Colonic mucosa (tissue), 4 donors: ENCODE measurements at regions not wholly inside any gene's neighbourhood (a gene's known extent, or its start where the extent isn't known, plus 50 kb on each side); places are given as distances from the start of the nearest gene placed in this dataset.

ENCODE experiments used
- DNase-seq: peaks from one replicate; pipeline ENCODE4 v3.0.0-alpha.2; 2020
- H3K27ac ChIP-seq: fragments of 200-600 bp; one replicate; pipeline ENCODE4 v1.8.0; 2021
- H3K27me3 ChIP-seq: fragments of 200-600 bp; one replicate; pipeline ENCODE4 v1.8.0; 2021
- H3K36me3 ChIP-seq: fragments of 200-600 bp; one replicate; pipeline ENCODE4 v1.8.0; 2021
- H3K4me1 ChIP-seq: fragments of 200-600 bp; one replicate; pipeline ENCODE4 v1.8.0; 2021; ENCODE audit warnings: mild to moderate bottlenecking
- H3K4me3 ChIP-seq: fragments of 200-600 bp; one replicate; pipeline ENCODE4 v1.8.0; 2021
- H3K9ac ChIP-seq, 2 donors: one replicate each; pipeline ENCODE4 v1.7.0; 2013; ENCODE audit warnings: control low read depth in 2 of 2, low read depth in 2 of 2, low read length in 2 of 2
- H3K9me3 ChIP-seq: fragments of 200-600 bp; one replicate; pipeline ENCODE4 v1.8.0; 2021
- CTCF ChIP-seq: fragments of 200-600 bp; IDR thresholded peaks from one replicate; pipeline ENCODE4 v1.8.0; 2022; ENCODE audit warnings: antibody characterized with exemption, mild to moderate bottlenecking
- intact Hi-C: fragments of 100-400 bp; cut with DNase I; formaldehyde crosslinking; loops from one replicate; pipeline ENCODE4 v1.14.1; 2022
- donor health status: healthy.
- donor health status: DM: no; HTN: no; CAD: no.
- donor health status: DM: no; HTN: no; CAD: no.

- no peak overlapping the region for H3K4me3 ChIP-seq
- H3K36me3 ChIP-seq, result no peaks in the 10 kb centered on the region
- no peak for DNase-seq
- H3K27ac ChIP-seq, result no peak overlapping the region
- H3K4me1 ChIP-seq, result no peaks in the 10 kb centered on the region
- no peaks in the 10 kb centered on the region for H3K27me3 ChIP-seq
- no peaks in the 10 kb centered on the region for H3K9me3 ChIP-seq
- TF ChIP-seq CTCF, result no peak
- no peak overlapping the region for H3K9ac ChIP-seq
- intact Hi-C loops, result no loop called here
These were observed 217.3 kb downstream of the SPANXN1 start for GRCh38 chrX:145464650-145465049.

- Histone ChIP-seq H3K4me3 (no peak overlapping the region), H3K36me3 (no peaks in the 10 kb centered on the region), H3K27me3 (no peaks in the 10 kb centered on the region), H3K9ac (no peak overlapping the region), H3K9me3 (no peaks in the 10 kb centered on the region), H3K27ac (no peak overlapping the region), H3K4me1 (no peaks in the 10 kb centered on the region)
- no peak for DNase-seq
- no peak for TF ChIP-seq CTCF
- intact Hi-C loops, result no loop called here
These were observed 228.4 kb downstream of the SPANXN1 start for GRCh38 chrX:145475725-145476124.

GRCh38 chrX:145484740-145485139, 237.4 kb downstream of the SPANXN1 start:
- Histone ChIP-seq H3K9ac (no peak overlapping the region), H3K27me3 (no peaks in the 10 kb centered on the region), H3K4me1 (no peaks in the 10 kb centered on the region), H3K36me3 (no peaks in the 10 kb centered on the region), H3K27ac (no peak overlapping the region), H3K9me3 (no peaks in the 10 kb centered on the region), H3K4me3 (no peak overlapping the region)
- intact Hi-C loops, result no loop called here
- no peak for DNase-seq
- no peak for TF ChIP-seq CTCF

GRCh38 chrX:145502670-145503069, 255.4 kb downstream of the SPANXN1 start:
- Histone ChIP-seq H3K27me3 (no peaks in the 10 kb centered on the region), H3K27ac (no peak overlapping the region), H3K4me3 (no peak overlapping the region), H3K9me3 (no peaks in the 10 kb centered on the region), H3K36me3 (no peaks in the 10 kb centered on the region), H3K9ac (no peak overlapping the region), H3K4me1 (no peaks in the 10 kb centered on the region)
- DNase-seq, result no peak
- no peak for TF ChIP-seq CTCF
- intact Hi-C loops, result no loop called here

GRCh38 chrX:145506214-145506613, 258.9 kb downstream of the SPANXN1 start:
- Histone ChIP-seq H3K4me3 (no peak overlapping the region), H3K27me3 (no peaks in the 10 kb centered on the region), H3K27ac (no peak overlapping the region), H3K9me3 (no peaks in the 10 kb centered on the region), H3K4me1 (no peaks in the 10 kb centered on the region), H3K9ac (no peak overlapping the region), H3K36me3 (no peaks in the 10 kb centered on the region)
- DNase-seq, result no peak
- TF ChIP-seq CTCF, result no peak
- intact Hi-C loops, result no loop called here

- no peak for DNase-seq
- intact Hi-C loops, result no loop called here
- no peaks in the 10 kb centered on the region for H3K4me1 ChIP-seq
- no peak overlapping the region for H3K27ac ChIP-seq
- no peaks in the 10 kb centered on the region for H3K36me3 ChIP-seq
- no peak for TF ChIP-seq CTCF
- no peaks in the 10 kb centered on the region for H3K27me3 ChIP-seq
- no peak overlapping the region for H3K4me3 ChIP-seq
- H3K9ac ChIP-seq, result no peak overlapping the region
- no peaks in the 10 kb centered on the region for H3K9me3 ChIP-seq
These were observed 277.6 kb downstream of the SPANXN1 start for GRCh38 chrX:145524931-145525330.
